Frontal cortex (tissue), 3 donors: ENCODE measurements at regions not wholly inside any gene's neighbourhood (a gene's known extent, or its start where the extent isn't known, plus 50 kb on each side); places are given as distances from the start of the nearest gene placed in this dataset.

Source experiments
- DNase-seq, 2 donors: peaks; one replicate each; pipeline ENCODE4 v3.0.0; 2012; ENCODE audit warnings: low spot score in 2 of 2
- FAIRE-seq: peaks from 2 replicates; lab custom pipeline; 2012; peaks lifted over from hg19 to GRCh38; lab: Jason Lieb, UNC
- donor health status: control.
- donor health status: control.
- donor health status: control.

DNA sequence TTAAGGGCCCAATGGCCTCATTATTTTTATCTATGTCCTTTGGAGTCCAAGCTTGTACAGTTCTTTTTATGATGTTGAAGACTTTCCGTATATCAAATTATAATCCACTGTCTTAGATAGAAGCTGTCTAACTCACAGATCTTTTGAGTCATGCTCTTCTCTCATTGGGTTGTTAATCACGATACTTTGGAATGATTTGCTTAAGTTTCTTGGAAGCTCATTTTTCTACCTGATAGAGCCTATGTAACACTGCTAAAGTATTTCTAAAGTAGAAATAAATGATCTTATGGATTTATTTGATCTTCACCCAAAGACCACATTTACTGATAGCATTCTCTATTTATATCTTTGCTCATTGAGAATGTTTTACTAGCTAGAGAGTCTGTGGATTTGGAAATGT lies 1554.1 kb downstream of the PLA2G4A start:
- DNase-seq (no peak), FAIRE-seq (no peak)

DNA sequence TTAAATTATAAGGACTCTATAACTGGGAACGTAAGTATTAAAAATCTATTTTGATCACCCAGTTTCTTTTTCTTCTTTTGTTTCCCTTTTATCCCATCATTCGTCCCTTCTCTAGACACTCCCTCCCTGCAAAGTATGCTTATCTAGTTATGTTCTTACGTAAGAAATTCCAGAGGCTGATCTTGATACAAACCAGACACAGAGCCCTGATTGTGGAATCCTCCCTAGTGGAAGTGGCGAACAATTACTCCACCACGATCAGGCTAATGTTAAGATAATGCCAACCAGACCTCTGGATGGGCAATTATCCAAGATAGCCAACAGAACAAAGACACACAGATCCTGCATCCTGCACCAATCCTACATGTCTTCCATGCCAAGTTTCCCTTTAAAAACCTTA lies 1557.4 kb downstream of the PLA2G4A start:
- DNase-seq, result no peak
- FAIRE-seq, result no peak

- DNase-seq (no peak), FAIRE-seq (no peak)
These were observed 1557.9 kb downstream of the PLA2G4A start for GRCh38 chr1:188386666-188387065.

- DNase-seq (no peak), FAIRE-seq (no peak)
These were observed 1565.9 kb downstream of the PLA2G4A start for GRCh38 chr1:188394677-188395076.

DNA sequence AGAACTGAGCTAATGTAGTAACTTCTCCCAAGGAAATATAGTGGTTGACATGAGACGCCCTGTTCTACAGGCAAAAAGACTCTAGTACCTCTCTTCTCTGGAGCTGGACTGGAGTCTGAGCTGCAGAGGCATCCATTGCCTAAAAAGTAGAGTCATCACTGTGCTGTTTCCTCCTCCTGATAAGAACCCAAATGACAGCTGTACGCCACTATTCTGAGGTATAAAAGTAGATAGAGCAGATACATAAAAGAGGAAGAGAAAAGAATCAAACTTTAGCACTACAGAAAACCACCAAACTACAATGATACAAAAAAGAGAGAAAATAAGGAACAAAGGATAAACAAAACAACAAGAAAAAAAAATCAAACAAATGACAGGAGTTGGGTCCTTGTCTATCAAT lies 1568.8 kb downstream of the PLA2G4A start:
- FAIRE-seq (no peak), DNase-seq (no peak)

- no peak for DNase-seq
- FAIRE-seq, result no peak
These were observed 1574.2 kb downstream of the PLA2G4A start for GRCh38 chr1:188402986-188403385.

DNA sequence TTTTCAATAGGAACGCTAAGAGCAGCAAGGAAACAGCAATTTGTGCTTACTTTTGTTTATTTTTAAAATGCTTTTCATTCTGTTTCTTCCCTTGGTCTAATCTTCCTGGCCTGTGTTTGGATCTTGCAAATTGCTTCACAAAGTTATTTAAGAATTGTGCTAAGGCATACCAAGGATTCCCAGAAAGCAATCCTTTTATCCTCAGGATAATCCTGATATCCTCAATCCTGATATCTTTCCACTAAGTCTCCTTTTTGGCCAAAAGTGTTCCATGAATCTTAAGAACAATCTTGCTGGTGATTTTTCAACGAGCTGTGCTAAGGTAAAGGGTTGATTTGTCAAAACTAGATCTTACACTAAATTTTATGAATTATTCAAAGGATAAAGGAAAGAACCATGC lies 1577.9 kb downstream of the PLA2G4A start:
- FAIRE-seq (no peak), DNase-seq (no peak)

DNA sequence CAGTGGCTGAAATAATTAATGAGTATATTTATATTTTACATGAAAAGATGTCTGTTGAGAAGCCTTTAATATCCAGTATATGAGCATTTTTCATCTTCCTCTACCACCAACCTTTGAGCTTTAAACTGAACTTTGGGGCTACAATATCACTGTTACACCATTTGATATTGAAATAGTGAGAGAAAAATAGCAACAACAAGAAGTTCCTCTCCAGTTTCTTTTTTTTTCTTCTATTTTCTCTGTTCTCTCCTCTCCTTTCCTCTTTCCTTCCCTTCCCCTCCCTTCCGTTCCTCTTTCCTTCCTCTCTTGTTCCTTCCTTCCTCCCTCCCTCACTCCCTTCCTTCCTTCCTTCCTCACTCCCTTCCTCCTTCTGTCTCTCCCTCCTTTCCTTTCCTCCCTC lies 1591.4 kb downstream of the PLA2G4A start:
- DNase-seq, result no peak
- no peak for FAIRE-seq

DNA sequence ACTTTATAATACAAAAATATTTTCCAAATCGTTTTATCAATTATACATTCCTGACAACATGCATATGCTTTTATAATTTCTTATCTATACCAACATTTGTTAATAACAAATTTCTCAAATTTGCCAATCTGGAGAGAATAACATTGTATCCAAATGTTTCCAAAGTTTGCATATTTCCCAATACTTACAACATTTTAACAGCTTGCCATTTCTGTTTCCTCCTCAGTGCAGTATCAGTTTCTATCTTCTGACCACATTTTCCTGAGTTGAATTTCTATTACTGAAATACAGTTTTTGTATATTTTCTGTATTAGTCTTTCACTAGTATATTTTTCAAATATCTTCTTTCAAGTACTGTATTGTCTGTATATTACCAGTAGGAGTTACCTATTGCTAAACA lies 1594.3 kb downstream of the PLA2G4A start:
- no peak for FAIRE-seq
- DNase-seq, result no peak

DNA sequence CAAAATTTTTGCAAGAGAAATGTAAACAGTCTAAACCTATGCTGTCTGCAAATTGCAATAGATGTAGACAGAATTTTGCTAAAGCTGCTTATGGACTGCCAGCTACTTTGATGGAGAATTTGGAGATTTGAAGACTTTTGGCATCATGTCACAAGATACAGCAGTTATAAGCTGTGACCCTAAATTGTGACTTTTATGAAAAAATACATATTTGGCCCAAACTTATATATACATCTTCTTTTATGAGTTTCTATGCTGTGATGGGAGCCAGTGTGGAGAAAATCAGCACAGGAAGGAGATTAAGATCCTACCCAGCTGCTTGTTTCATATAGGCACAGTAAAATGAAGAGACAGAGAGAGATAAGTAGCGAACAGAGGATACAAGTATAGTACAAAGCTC lies 1595.4 kb downstream of the PLA2G4A start:
- no peak for DNase-seq
- no peak for FAIRE-seq

GRCh38 chr1:188425687-188426086 lies 1596.9 kb downstream of the PLA2G4A start:
- DNase-seq (no peak), FAIRE-seq (no peak)

- DNase-seq, result no peak
- no peak for FAIRE-seq
These were observed 1597.8 kb downstream of the PLA2G4A start for GRCh38 chr1:188426561-188426960.

GRCh38 chr1:188427642-188428041 lies 1598.9 kb downstream of the PLA2G4A start:
- no peak for FAIRE-seq
- no peak for DNase-seq

DNA sequence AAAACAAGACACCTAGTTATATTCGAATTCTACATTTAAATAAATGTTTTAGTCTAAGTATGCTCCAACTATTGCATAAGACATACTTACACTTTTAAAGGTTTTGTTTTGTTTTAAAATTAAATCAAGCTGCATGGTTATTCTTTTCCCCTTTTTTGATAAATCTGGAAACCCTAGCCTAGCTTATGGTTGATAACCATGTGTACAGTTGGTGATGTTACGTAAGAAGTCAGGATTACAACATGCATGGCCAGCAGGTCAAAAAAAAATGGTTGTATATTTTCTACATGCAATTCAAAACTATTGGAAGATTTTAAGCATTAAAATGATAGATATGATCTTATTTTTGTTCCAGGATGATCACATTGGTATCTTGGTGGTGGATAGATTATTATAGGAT lies 1600.6 kb downstream of the PLA2G4A start:
- DNase-seq, result no peak
- FAIRE-seq, result no peak

- no peak for FAIRE-seq
- no peak for DNase-seq
These were observed 1603.7 kb downstream of the PLA2G4A start for GRCh38 chr1:188432427-188432826.

GRCh38 chr1:188433425-188433824 lies 1604.7 kb downstream of the PLA2G4A start:
- FAIRE-seq, result no peak
- DNase-seq, result no peak

DNA sequence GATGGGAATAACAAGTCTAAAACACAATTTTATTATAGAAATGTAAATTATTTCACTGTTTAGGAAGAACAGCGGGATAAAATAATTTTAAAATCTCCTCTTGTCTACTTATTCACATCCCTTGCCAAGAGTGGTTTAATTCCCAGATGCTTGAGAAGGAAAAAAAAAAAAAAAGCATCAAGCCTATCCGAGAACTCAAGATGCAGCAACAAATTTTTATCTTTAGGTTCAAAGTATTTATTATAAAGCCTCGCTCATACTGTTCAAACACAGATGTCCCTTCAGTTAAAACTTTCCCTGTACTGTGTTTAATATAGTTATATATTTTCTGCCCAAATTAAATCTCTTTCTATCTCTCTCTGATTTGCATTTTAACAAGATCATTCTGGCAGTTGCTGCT lies 1615.8 kb downstream of the PLA2G4A start:
- DNase-seq (no peak), FAIRE-seq (no peak)

DNA sequence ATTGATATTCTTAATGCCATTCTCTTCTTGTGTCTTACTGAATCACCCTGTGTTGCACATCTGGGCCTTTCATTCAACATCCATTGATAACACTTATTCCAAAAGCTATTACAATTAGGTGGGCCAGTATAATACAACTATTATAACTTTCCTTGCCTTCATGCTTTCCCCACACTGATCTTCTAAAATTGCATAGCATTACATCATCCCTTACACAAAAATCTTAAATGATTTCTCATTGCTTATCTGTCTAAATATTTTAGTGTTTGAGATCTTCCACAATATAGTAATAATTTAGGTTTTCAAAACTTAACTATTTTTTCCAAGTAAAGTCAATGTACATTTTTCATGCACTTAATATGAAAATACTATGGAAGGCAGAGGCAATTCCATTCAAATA lies 1634.1 kb downstream of the PLA2G4A start:
- DNase-seq (no peak), FAIRE-seq (no peak)

- DNase-seq, result no peak
- no peak for FAIRE-seq
These were observed 1635.2 kb downstream of the PLA2G4A start for GRCh38 chr1:188463919-188464318.

DNA sequence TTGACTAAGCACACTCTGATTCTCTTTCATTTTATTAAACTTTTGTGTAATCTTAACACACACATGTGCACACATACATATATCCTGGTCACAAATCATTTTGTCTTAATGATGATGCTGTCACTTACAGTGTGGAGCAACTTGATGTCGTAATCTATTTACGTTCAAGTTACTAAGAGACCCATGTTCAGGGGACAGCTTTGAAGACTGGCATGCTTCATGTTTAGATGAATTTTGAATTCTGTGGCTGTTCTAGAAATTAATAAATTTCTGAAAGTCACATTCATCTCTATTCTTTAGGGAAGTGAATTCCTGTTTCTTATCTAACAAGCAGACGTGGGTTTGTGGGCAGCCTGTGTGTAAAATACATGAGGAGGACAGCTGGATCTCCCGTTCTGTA lies 1637.8 kb downstream of the PLA2G4A start:
- DNase-seq, result no peak
- no peak for FAIRE-seq

- DNase-seq, result no peak
- no peak for FAIRE-seq
These were observed 1647.9 kb downstream of the PLA2G4A start for GRCh38 chr1:188476606-188477005.

- FAIRE-seq (no peak), DNase-seq (no peak)
These were observed 1660.8 kb downstream of the PLA2G4A start for GRCh38 chr1:188489336-188490112.
